Testis (tissue), 2 donors: ENCODE measurements at regions not wholly inside any gene's neighbourhood (a gene's known extent, or its start where the extent isn't known, plus 50 kb on each side); places are given as distances from the start of the nearest gene placed in this dataset.

Experiments
- DNase-seq: peaks from one replicate; pipeline ENCODE4 v3.0.0-alpha.2; 2019
- H3K27ac ChIP-seq, 2 donors: fragments of 200-600 bp; sonication (generic); one replicate each; pipeline ENCODE4 v1.5.1; 2019
- H3K27me3 ChIP-seq: fragments of 200-600 bp; sonication (generic); one replicate; pipeline ENCODE4 v1.5.1; 2019
- H3K36me3 ChIP-seq: fragments of 200-600 bp; sonication (generic); one replicate; pipeline ENCODE4 v1.5.1; 2017; ENCODE audit warnings: low read depth; ENCODE audit errors: missing control alignments
- H3K4me1 ChIP-seq: fragments of 200-600 bp; sonication (generic); one replicate; pipeline ENCODE4 v1.5.1; 2019
- H3K4me3 ChIP-seq, 2 donors: fragments of 200-600 bp; sonication (generic); one replicate each; pipeline ENCODE4 v1.5.1; 2017 to 2019
- H3K9me3 ChIP-seq: fragments of 200-600 bp; sonication (generic); one replicate; pipeline ENCODE4 v1.5.1; 2017
- POLR2A ChIP-seq: fragments of 450-650 bp; IDR thresholded peaks from one replicate; pipeline ENCODE4 v1.6.1; 2017; ENCODE audit warnings: antibody characterized with exemption, mild to moderate bottlenecking, moderate library complexity
- WGBS, 2 donors: methylation state at CpG; one replicate each; pipeline ENCODE4 v1.1.5; 2018; 5-methylcytosine and 5-hydroxymethylcytosine counted together
- intact Hi-C: fragments of 100-400 bp; cut with DNase I; formaldehyde crosslinking; loops from one replicate; pipeline ENCODE4 v1.15.1; 2023; ENCODE audit warnings: low total_unique reads
- TF ChIP-seq, protein P1 (sequence below), 3 experiments: fragments of 450-650 bp in 2 of 3; fragments of 200-600 bp in 1 of 3; sonication (generic) in 1 of 3; IDR thresholded peaks; one replicate each; pipeline ENCODE4 v1.5.1; 2016 to 2019; ENCODE audit warnings: antibody characterized with exemption in 3 of 3, mild to moderate bottlenecking in 2 of 3, moderate library complexity in 1 of 3

DNA sequence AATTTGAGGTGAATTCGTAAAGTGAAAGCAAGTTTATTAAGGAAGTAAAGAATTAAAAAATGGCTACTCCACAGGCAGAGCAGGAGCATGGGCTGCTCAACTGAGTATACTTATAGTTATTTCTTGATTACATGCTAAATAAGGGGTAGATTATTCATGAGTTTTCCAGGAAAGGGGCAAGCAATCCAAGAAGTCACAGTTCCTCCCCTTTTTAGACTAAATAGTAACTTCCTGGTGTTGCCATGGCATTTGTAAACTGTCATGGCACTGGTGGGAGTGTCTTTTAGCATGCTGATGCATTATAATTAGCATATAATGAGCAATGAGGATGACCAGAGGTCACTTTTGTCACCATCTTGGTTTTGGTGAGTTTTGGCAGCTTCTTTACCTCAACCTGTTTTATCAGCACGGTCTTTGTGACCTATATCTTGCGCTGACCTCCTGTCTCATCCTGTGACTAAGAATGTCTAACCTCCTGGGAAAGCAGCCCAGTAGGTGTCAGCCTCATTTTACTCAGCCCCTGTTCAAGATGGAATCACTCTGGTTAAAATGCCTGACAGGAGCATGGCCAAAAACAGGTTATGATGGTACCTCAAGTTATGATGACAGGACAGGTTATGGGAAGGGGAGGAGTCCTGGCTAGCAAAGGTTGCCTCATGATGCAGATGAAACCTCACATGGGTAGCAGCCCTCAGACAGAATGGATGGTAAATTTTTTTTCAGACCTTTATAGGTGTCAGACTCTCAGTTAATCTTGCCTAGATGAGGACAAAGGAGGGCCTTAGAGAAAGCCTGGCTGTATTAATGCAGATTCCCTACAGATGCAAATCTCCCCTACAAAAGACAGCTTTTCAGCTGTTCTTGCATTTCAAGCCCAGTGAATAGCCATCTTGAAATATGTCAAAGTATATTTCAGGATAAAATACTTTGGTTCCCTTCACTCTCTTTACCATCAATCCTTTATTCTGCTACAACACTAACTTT lies 49.7 kb downstream of the SIPA1L2 start:
- Histone ChIP-seq H3K9me3 (no peaks in the 10 kb centered on the region), H3K4me1 (no peaks in the 10 kb centered on the region), H3K27ac (no peak overlapping the region), H3K36me3 (no peaks in the 10 kb centered on the region), H3K4me3 (no peak overlapping the region), H3K27me3 (no peaks in the 10 kb centered on the region)
- no peak for DNase-seq
- intact Hi-C loops: no loop called here
- TF ChIP-seq, protein P1, sequence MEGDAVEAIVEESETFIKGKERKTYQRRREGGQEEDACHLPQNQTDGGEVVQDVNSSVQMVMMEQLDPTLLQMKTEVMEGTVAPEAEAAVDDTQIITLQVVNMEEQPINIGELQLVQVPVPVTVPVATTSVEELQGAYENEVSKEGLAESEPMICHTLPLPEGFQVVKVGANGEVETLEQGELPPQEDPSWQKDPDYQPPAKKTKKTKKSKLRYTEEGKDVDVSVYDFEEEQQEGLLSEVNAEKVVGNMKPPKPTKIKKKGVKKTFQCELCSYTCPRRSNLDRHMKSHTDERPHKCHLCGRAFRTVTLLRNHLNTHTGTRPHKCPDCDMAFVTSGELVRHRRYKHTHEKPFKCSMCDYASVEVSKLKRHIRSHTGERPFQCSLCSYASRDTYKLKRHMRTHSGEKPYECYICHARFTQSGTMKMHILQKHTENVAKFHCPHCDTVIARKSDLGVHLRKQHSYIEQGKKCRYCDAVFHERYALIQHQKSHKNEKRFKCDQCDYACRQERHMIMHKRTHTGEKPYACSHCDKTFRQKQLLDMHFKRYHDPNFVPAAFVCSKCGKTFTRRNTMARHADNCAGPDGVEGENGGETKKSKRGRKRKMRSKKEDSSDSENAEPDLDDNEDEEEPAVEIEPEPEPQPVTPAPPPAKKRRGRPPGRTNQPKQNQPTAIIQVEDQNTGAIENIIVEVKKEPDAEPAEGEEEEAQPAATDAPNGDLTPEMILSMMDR (IDR thresholded peaks at IDR 0.05): no peak
- no peak for TF ChIP-seq POLR2A
- 90 to 93% methylated on average over 3 of the region's 3 CpGs for WGBS, 2 donors

DNA sequence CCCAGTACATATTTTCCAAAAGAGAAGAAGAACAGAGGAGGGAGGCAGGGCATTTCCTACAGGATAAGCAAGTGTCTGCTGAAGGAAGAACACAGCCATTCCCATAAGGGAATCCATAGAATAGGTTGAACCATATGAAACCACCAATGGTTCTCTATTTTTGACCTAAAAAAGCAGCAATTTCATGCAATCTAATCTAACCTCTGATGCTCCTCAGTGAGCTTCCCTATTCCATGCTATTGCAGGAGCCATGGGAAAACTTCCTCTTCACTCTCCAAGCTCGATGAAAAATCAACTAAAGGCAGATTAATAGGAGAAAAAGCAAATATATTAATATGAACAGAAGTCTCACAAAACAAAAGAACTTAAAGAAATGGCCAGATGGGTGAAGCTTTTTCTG lies 50.5 kb downstream of the SIPA1L2 start:
- no peak overlapping the region for H3K27ac ChIP-seq
- intact Hi-C loops: no loop called here
- WGBS, 2 donors: 81 to 83% methylated on average over 1 of the region's 1 CpG

DNA sequence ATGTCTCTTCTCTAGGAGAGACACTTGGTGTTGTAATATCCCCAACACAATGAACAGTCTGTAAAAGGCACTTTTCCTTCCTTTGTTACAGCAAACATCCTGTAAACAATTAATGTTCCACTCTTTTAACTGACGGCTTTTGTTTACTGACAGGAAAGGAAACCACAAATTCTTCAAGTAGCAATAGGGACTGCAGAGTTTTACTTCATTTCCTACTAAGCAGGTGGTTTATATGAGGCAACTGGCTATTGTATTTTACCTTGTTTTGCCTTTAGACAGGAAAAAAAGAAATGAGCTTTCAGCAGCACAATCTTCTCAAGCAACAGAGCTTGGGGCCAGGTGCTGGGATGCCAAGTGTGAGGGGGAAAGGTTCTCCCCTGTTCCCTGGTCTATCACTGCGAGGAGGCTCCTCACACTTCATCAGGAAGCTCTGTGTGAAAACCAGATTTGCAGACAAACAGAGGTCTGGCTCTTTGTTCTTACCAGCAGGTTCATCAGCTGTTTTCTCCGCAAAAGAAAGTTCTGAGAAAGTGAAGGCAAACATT lies 51.2 kb downstream of the SIPA1L2 start:
- Histone ChIP-seq H3K4me3 (no peak overlapping the region), H3K36me3 (no peaks in the 10 kb centered on the region), H3K27ac (no peak overlapping the region), H3K27me3 (no peaks in the 10 kb centered on the region), H3K4me1 (no peaks in the 10 kb centered on the region), H3K9me3 (no peaks in the 10 kb centered on the region)
- no peak for DNase-seq
- WGBS, 2 donors: 63 to 72% methylated on average over 3 of the region's 3 CpGs
- intact Hi-C loops: no loop called here
- no peak for TF ChIP-seq POLR2A
- TF ChIP-seq, protein P1 (IDR thresholded peaks at IDR 0.05): no peak

More for the DNA sequence above, 50.5 kb downstream of the SIPA1L2 start:
- Histone ChIP-seq H3K36me3 (no peaks in the 10 kb centered on the region), H3K27me3 (no peaks in the 10 kb centered on the region), H3K4me1 (no peaks in the 10 kb centered on the region), H3K9me3 (no peaks in the 10 kb centered on the region), H3K4me3 (no peak overlapping the region)
- DNase-seq: no peak
- TF ChIP-seq, protein P1 (IDR thresholded peaks at IDR 0.05): no peak
- TF ChIP-seq POLR2A: no peak

DNA sequence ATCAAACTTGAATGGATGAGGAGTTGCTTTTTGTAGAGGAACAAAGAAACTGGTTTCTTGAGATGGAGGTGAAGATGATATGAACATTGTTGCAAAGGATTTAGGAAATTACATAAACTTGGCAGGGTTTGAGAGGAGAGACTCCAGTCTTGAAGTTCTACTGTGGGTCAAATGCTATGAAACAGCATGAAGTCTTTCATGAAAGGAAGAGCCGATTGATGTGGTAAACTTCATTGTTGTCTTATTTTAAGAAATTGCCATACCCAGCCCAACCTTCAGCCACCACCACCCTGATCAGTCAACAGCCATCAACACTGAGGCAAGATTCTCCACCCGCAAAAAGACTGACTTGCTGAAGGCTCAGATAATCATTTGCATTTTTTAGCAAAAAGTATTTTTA lies 52.2 kb downstream of the SIPA1L2 start:
- Histone ChIP-seq H3K27me3 (no peaks in the 10 kb centered on the region), H3K36me3 (no peaks in the 10 kb centered on the region), H3K4me1 (no peaks in the 10 kb centered on the region), H3K4me3 (no peak overlapping the region), H3K9me3 (no peaks in the 10 kb centered on the region), H3K27ac (no peak overlapping the region)
- WGBS, 2 donors: 80 to 84% methylated on average over 2 of the region's 2 CpGs
- intact Hi-C loops: no loop called here
- no peak for DNase-seq
- TF ChIP-seq POLR2A: no peak
- TF ChIP-seq, protein P1 (IDR thresholded peaks at IDR 0.05): no peak
